ENCODE measurements at regions not wholly inside any gene's neighbourhood (a gene's known extent, or its start where the extent isn't known, plus 50 kb on each side); places are given as distances from the start of the nearest gene placed in this dataset.

- DNase-seq (ENCODE audit: low read depth, low spot score) = no peak
Observed at GRCh38 chr11:115884800-115885534, 380.8 kb upstream of the CADM1 start.

DNA sequence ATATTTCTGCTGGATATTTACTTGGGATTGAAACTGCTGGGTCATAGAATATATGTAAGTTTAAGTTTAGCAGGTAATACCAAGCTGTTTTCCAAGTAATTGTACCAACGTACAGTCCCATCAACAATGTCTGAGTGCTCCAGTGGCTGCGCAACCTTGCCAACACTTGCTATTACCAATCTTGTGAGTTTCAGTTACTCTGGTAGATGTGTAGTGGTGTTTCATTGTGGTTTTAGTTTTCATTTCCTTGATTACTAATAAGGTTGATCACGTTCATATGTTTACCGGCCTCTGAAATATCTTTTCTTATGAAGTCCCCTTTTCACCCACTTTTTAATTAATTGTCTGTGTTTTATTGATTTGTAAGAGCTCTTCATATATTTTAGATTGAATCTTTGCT is 370.6 kb upstream of the CADM1 start:
- DNase-seq (ENCODE audit: low read depth, low spot score) = no peak

DNA sequence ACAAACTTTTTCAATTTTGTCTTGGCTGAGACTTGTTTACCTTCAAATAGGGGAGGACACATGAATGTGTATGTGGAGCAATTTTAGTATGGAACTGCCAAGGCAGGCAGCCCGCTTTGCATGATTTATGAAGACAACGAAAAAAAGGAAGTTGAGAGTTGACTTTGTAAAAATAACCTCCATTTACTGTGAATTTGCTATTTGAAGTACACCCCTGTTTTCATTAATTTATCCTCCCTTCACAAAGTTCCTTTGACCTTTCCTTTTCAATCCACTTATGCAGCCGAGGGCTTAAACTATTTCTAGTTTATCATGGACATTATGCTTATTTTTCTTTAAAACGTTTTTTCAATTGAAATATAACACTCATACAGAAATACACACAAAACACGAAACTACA is 369.6 kb upstream of the CADM1 start:
- no peak for DNase-seq (ENCODE audit: low read depth, low spot score)

- DNase-seq (ENCODE audit: low read depth, low spot score) = no peak
Observed at GRCh38 chr11:115872416-115872815, 368.2 kb upstream of the CADM1 start.

DNA sequence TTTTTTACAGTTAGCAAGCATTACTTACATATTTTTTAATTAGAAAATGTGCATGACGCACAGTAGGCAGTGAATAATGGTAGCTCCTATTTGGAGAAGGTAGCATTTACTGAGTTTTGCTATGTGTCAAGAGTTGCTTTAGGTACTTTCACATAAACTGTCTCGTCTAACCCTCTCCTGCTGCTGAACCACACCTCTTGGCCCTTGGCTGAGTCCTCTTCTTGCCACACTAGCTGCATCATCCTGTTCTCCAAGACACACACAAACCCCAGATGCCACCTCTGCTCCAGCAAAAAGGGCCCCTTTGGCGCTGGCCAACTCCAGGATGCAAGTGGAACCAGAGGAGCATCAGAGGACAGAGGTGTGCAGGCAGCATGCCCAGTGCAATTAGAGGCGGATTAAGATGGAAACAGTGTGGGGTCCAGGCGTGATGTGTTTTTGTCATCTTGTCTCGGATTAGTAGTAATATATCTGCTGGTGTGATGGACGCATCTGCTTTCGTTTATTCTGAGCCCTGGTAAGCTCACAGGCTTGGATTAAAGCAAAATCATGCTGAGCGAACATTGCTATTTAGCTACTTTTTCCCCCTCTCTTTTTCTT is 367.0 kb upstream of the CADM1 start:
- DNase-seq (ENCODE audit: low read depth, low spot score) = no peak

- DNase-seq (ENCODE audit: low read depth, low spot score) = peak; percentile 86
Observed at GRCh38 chr11:115869780-115870431, 365.7 kb upstream of the CADM1 start.

DNA sequence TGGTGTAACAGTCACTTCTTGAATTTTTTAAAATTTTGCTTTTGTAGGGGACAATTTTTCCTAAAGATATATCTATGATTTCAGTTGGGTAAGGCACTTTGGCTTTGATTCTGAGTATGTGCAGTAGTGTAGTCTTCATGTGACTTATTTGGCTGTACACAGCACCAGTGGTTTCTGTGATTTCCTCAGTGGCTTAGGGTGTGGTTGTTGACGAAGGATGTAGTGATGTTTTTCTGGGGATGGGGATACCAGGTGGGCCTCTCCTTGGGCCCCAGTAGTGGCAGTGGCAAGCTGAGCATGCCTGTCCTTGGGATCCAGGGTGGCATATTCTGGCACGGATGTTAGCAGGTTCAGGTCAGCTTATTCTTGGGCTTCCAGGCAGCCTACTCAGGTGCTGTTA is 364.9 kb upstream of the CADM1 start:
- DNase-seq (ENCODE audit: low read depth, low spot score) = no peak

GRCh38 chr11:115860246-115860645 is 356.0 kb upstream of the CADM1 start:
- no peak for DNase-seq (ENCODE audit: low read depth, low spot score)

GRCh38 chr11:115848611-115849010 is 344.4 kb upstream of the CADM1 start:
- DNase-seq (ENCODE audit: low read depth, low spot score) = peak; percentile 20

DNA sequence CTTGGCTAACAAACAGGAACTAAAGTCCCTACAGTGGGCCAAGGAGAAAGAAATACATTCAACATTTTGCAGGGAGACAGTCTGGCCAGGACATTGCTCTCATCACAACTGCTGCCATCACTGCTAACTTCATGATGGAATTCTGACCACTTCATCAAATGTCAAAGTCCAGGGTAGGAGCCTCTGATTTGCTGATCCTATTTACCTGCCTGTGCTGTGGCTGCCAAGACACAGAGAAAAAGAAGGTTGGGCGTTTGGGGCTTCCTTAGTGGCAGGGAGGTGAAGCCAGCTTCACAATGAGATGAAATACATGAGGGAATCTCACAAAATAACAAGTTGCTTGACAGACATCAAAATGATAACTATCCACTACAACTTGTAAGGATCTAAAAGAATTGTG is 343.9 kb upstream of the CADM1 start:
- peak; percentile 75 for DNase-seq (ENCODE audit: low read depth, low spot score)

DNA sequence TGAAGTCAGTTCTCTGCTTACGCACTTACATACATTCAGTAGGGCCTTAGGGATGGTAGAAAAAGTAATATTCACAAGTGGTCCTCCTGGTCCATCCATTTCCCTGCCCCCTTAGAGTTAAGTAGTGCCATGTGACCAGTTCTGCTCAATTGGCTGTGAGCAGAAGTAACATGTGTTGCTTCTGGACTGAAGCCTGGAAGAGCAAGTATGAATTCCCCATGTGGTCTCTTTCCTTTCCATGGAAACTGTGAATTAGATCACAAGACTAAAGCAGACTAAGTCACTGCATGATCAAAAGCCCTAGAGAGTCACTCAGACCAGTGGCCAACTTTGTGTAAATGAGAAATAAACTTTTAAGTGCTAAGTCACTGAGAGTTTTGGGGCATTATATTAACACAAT is 341.7 kb upstream of the CADM1 start:
- no peak for DNase-seq (ENCODE audit: low read depth, low spot score)

GRCh38 chr11:115843685-115844084 is 339.5 kb upstream of the CADM1 start:
- no peak for DNase-seq (ENCODE audit: low read depth, low spot score)

DNA sequence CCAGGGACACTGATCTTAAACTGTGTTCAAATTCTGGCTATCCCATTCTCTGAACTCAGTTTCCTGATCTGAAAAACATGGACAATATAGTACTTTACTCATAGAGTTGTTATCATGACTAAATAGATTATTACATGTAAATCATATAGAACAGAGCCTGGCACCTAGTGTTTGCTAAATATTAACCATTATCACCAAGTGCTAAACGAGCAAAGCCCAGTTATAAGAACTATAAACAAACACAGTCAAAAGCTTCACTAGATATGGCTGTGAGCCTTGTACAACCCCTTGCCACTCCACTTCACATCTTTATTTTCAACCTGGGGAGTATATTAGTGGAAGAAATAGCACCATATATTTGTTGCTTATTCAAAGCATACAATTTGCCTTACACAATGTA is 338.9 kb upstream of the CADM1 start:
- DNase-seq (ENCODE audit: low read depth, low spot score) = no peak

GRCh38 chr11:115820026-115820425 is 315.8 kb upstream of the CADM1 start:
- DNase-seq (ENCODE audit: low read depth, low spot score) = no peak

DNA sequence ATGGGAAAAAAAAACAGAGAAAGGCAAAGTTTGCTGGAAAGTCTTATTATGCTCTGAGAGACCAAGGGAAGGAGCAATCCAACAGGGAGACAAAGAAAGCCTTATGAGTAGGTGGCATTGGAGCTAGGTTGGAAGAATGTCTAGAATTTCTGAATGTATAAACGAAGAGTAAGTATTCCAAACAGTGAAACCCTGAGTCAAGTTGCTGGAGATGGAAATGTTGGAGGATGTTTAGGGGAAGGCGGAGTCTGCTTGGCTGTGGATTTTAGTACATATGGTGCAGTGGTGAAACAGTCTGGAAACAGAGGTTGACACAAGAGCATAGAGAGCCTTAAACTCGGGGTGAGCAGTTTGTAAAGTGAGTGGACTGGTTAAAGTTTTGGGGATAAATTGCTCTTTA is 314.8 kb upstream of the CADM1 start:
- no peak for DNase-seq (ENCODE audit: low read depth, low spot score)

DNA sequence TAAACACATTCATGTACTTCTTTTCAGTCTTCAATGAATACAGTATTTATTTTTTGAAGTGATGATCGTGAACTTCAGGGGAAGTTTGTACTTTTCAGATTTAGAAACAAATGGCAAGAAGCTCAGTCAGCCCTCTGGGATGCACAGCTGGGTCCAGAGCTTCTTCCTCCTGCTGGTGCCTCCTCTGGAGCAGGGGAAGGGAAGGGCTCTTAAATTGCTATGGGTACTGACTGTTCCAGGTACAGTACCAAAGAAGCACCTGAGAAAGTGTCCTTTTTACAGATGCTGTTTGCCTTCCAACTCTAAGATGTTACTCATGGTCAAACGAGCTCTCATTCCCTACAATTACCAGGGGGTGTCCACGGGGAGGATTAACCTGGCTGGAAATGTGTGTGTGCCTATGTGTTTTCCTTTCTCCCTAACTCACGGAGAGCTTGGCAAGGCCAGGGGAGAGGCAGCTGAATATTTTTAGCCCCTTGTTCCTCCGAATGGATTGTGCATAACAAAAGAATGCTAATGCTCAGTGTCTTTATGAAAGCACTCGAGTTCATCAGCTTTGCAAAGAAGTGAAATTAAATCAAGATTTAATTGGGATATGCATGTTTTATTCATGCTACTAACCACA is 313.7 kb upstream of the CADM1 start:
- no peak for DNase-seq (ENCODE audit: low read depth, low spot score)

- no peak for DNase-seq (ENCODE audit: low read depth, low spot score)
Observed at GRCh38 chr11:115808351-115808940, 304.2 kb upstream of the CADM1 start.

DNA sequence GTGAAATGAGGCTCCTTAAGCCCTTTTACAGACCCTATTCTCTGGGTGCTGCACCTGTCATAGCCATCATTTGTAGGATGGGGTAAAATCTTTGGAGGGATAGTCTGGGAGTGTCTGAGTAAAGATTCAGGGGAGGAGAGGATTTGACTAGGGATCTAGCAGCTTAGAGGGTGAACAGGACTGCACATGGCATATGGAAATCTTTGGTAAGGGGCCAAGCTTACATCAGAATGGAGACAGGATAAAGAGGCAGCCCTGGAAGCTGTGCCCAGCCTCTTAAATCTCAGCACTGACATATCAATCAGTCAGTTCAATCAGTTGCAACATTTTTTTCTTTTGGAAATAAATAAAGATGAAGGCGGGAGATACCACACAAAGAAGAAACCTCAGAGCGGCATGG is 301.8 kb upstream of the CADM1 start:
- no peak for DNase-seq (ENCODE audit: low read depth, low spot score)

DNA sequence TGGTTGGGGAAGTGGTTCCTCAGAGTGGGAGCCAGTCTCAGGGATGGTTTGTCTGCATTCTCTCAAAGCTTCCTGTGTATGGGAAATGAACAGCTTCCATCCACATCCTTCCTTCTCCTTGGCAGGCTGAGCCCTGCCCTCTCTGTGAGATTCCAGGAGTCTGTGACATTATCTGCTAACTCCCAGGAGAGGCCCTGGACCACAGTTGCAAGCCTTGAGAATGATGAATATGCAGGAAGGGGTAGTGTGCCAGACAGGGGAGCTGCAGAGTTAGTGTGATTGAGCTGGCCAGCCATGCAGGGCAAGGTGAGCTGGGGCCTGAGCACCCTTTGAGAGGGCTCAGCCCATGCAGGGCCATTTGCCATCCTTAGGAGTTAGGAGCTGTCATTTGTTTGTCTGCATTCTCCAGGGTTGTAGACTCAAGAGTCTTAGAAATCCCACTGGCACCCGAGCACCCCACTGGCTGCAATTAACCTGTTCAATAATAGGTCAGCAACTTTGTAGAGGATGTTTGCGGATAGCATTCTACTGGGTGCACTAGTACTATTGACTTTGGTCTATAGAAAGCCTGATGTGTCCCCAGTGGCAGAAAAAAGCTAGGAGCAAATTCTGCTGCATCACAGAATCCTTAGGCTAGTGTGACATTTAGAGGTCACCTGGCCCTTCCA is 299.0 kb upstream of the CADM1 start:
- DNase-seq (ENCODE audit: low read depth, low spot score) = no peak

GRCh38 chr11:115802641-115803040 is 298.4 kb upstream of the CADM1 start:
- no peak for DNase-seq (ENCODE audit: low read depth, low spot score)

- no peak for DNase-seq (ENCODE audit: low read depth, low spot score)
Observed at GRCh38 chr11:115792903-115793302, 288.7 kb upstream of the CADM1 start.

GRCh38 chr11:115787302-115787701 is 283.1 kb upstream of the CADM1 start:
- DNase-seq (ENCODE audit: low read depth, low spot score) = no peak
